Smooth muscle cell (in vitro differentiated cells): ENCODE measurements at regions not wholly inside any gene's neighbourhood (a gene's known extent, or its start where the extent isn't known, plus 50 kb on each side); places are given as distances from the start of the nearest gene placed in this dataset.

ENCODE experiments used
- DNase-seq: peaks from one replicate; lab custom pipeline; 2025; ENCODE audit not compliant: unreplicated experiment; lab: John Stamatoyannopoulos, UW
- H2AFZ ChIP-seq: fragments of 200-600 bp; sonication (generic); 2 replicates; pipeline ENCODE4 v1.6.0; 2016; ENCODE audit warnings: antibody characterized with exemption, low read depth, mild to moderate bottlenecking
- H3F3A ChIP-seq: fragments of 200-600 bp; sonication (generic); 2 replicates; pipeline ENCODE4 v1.6.0; 2017; ENCODE audit warnings: antibody characterized with exemption, low read depth
- H3K27ac ChIP-seq: fragments of 200-600 bp; sonication (generic); 2 replicates; pipeline ENCODE4 v1.5.1; 2016; ENCODE audit warnings: low read depth, mild to moderate bottlenecking
- H3K27me3 ChIP-seq: fragments of 200-600 bp; sonication (generic); 2 replicates; pipeline ENCODE4 v1.6.1; 2016; ENCODE audit warnings: low read depth, mild to moderate bottlenecking
- H3K36me3 ChIP-seq: fragments of 200-600 bp; sonication (generic); 2 replicates; pipeline ENCODE4 v1.5.1; 2016; ENCODE audit warnings: low read depth
- H3K4me1 ChIP-seq: fragments of 200-600 bp; sonication (generic); 2 replicates; pipeline ENCODE4 v1.5.1; 2016; ENCODE audit warnings: low read depth
- H3K4me2 ChIP-seq: fragments of 200-600 bp; sonication (generic); 2 replicates; pipeline ENCODE4 v1.6.0; 2016; ENCODE audit warnings: mild to moderate bottlenecking
- H3K4me3 ChIP-seq: fragments of 200-600 bp; sonication (generic); 2 replicates; pipeline ENCODE4 v1.5.1; 2016; ENCODE audit warnings: mild to moderate bottlenecking
- H3K79me2 ChIP-seq: fragments of 200-600 bp; sonication (generic); 2 replicates; pipeline ENCODE4 v1.6.0; 2016; ENCODE audit warnings: low read depth, mild to moderate bottlenecking
- H3K9ac ChIP-seq: fragments of 200-600 bp; sonication (generic); 2 replicates; pipeline ENCODE4 v1.6.0; 2016; ENCODE audit warnings: low read depth
- H3K9me3 ChIP-seq: fragments of 200-600 bp; sonication (generic); replicated peaks from 2 replicates; pipeline ENCODE4 v1.5.1; 2016; ENCODE audit warnings: low read depth
- H4K20me1 ChIP-seq: fragments of 200-600 bp; sonication (generic); 2 replicates; pipeline ENCODE4 v1.6.0; 2016; ENCODE audit warnings: low read depth
- WGBS: methylation state at CpG from one replicate; pipeline ENCODE4 v1.1.7; 2016; ENCODE audit warnings: low lambda C conversion rate; 5-methylcytosine and 5-hydroxymethylcytosine counted together
- TF ChIP-seq, protein P1 (sequence below): fragments of 200-600 bp; sonication (generic); IDR thresholded peaks from 2 replicates; pipeline ENCODE4 v1.5.1; 2017; ENCODE audit warnings: borderline replicate concordance, mild to moderate bottlenecking, antibody characterized with exemption; ENCODE audit not compliant: insufficient read depth, poor library complexity, severe bottlenecking

GRCh38 chr21:35150562-35151226, 101.6 kb upstream of the RUNX1 start:
- no peaks in the 10 kb centered on the region for H3K4me1 ChIP-seq
- 87% methylated on average over 2 of the region's 2 CpGs for WGBS

GRCh38 chr21:35149698-35150097, 100.6 kb upstream of the RUNX1 start:
- Histone ChIP-seq H2AFZ (no peak overlapping the region), H3K9me3 (no peaks in the 10 kb centered on the region), H3K79me2 (no peaks in the 10 kb centered on the region), H3K4me2 (no peak overlapping the region), H3K36me3 (no peaks in the 10 kb centered on the region), H3K4me1 (no peaks in the 10 kb centered on the region), H3K4me3 (no peak overlapping the region), H3K9ac (no peak overlapping the region), H3K27ac (peak overlapping the region; percentile 76), H4K20me1 (no peaks in the 10 kb centered on the region), H3F3A (peaks cover 15% of the 10 kb centered on the region), H3K27me3 (no peaks in the 10 kb centered on the region)
- TF ChIP-seq, protein P1, sequence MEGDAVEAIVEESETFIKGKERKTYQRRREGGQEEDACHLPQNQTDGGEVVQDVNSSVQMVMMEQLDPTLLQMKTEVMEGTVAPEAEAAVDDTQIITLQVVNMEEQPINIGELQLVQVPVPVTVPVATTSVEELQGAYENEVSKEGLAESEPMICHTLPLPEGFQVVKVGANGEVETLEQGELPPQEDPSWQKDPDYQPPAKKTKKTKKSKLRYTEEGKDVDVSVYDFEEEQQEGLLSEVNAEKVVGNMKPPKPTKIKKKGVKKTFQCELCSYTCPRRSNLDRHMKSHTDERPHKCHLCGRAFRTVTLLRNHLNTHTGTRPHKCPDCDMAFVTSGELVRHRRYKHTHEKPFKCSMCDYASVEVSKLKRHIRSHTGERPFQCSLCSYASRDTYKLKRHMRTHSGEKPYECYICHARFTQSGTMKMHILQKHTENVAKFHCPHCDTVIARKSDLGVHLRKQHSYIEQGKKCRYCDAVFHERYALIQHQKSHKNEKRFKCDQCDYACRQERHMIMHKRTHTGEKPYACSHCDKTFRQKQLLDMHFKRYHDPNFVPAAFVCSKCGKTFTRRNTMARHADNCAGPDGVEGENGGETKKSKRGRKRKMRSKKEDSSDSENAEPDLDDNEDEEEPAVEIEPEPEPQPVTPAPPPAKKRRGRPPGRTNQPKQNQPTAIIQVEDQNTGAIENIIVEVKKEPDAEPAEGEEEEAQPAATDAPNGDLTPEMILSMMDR: no peak
- WGBS: 50% methylated on average over 3 of the region's 3 CpGs
- no peak for DNase-seq

More at GRCh38 chr21:35150562-35151226, 101.6 kb upstream of the RUNX1 start:
- peaks cover 15% of the 10 kb centered on the region for H3F3A ChIP-seq
- H3K9me3 ChIP-seq: no peaks in the 10 kb centered on the region
- no peaks in the 10 kb centered on the region for H3K27me3 ChIP-seq
- no peak for DNase-seq
- TF ChIP-seq, protein P1: no peak
- H3K79me2 ChIP-seq: no peaks in the 10 kb centered on the region
- peak overlapping the region; percentile 76 for H3K27ac ChIP-seq
- peak overlapping the region; percentile 51 for H2AFZ ChIP-seq
- H3K4me2 ChIP-seq: peak overlapping the region; percentile 21
- no peaks in the 10 kb centered on the region for H3K36me3 ChIP-seq
- H3K4me3 ChIP-seq: no peak overlapping the region
- H3K9ac ChIP-seq: no peak overlapping the region
- no peaks in the 10 kb centered on the region for H4K20me1 ChIP-seq

- no peaks in the 10 kb centered on the region for H3K9me3 ChIP-seq
- H3K27me3 ChIP-seq: no peaks in the 10 kb centered on the region
- H3K27ac ChIP-seq: no peak overlapping the region
- no peaks in the 10 kb centered on the region for H3K4me1 ChIP-seq
- H4K20me1 ChIP-seq: no peaks in the 10 kb centered on the region
- 84% methylated on average over 4 of the region's 4 CpGs for WGBS
- peaks cover 15% of the 10 kb centered on the region for H3F3A ChIP-seq
- no peak overlapping the region for H3K4me3 ChIP-seq
- no peaks in the 10 kb centered on the region for H3K36me3 ChIP-seq
- H3K4me2 ChIP-seq: no peak overlapping the region
- H3K79me2 ChIP-seq: no peaks in the 10 kb centered on the region
- no peak overlapping the region for H2AFZ ChIP-seq
- TF ChIP-seq, protein P1: no peak
- no peak for DNase-seq
- no peak overlapping the region for H3K9ac ChIP-seq
Measured at GRCh38 chr21:35147439-35147838, 98.3 kb upstream of the RUNX1 start.

- Histone ChIP-seq H3K4me2 (no peak overlapping the region), H3K79me2 (no peaks in the 10 kb centered on the region), H3K4me3 (no peak overlapping the region), H3K9ac (no peak overlapping the region), H3F3A (peaks cover 7% of the 10 kb centered on the region), H3K27ac (no peak overlapping the region), H3K4me1 (no peaks in the 10 kb centered on the region), H3K9me3 (no peaks in the 10 kb centered on the region), H3K36me3 (no peaks in the 10 kb centered on the region), H2AFZ (no peak overlapping the region), H3K27me3 (no peaks in the 10 kb centered on the region), H4K20me1 (no peaks in the 10 kb centered on the region)
- TF ChIP-seq, protein P1: no peak
- 82% methylated on average over 3 of the region's 3 CpGs for WGBS
- DNase-seq: no peak
Measured at GRCh38 chr21:35145626-35146233, 96.6 kb upstream of the RUNX1 start.
